ENCODE measurements at regions not wholly inside any gene's neighbourhood (a gene's known extent, or its start where the extent isn't known, plus 50 kb on each side); places are given as distances from the start of the nearest gene placed in this dataset.

DNA sequence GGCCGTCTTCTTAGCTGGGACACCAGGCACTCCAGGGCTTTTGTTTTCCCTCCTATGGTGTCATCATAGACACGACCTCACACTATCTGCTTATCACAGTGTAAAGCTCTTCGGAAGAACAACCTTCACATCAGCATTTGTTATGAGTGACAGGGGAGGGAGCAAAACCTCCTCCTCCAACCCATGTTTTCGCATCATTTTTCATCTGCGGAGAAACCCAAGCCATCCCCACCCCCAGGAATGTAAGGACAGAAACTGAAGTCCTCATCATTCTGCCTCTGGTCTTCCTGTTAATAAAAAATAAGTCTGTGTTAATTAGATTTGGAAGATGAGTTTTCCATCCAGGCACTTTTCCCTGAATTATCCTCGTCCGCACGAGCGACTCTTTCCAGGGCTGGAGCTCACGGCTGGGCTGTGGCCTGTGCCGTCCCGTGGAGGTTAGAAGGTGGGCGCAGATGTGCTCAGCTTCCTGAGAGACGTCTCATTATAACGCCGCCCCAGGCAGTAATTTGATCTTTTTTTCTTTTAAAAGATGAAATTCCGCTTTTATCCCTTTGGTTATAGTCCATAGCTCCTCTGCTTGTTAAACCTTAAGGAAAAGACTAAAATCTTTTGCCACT is 101.6 kb upstream of the TMEM18 start:
- DNase-seq = no peak

DNA sequence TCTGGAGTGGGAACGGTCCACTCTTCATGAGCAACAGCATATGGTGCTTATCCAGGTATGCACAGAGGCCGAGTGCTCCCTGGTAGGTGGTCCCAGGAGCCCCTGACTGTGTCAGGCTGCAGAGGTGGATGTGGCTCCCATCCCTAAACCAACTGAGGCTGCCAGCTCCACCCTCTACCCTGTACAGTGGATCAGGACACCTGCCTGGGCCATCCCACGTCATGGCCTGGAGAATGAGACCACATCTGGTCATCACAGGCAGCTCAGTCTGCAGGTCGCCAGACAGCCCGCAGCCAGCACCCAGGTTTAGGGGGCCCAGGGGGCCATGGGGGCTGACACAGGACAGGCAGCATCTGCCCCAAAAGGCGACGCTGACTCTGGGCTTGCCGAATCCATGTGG is 100.3 kb upstream of the TMEM18 start:
- no peak for DNase-seq

DNA sequence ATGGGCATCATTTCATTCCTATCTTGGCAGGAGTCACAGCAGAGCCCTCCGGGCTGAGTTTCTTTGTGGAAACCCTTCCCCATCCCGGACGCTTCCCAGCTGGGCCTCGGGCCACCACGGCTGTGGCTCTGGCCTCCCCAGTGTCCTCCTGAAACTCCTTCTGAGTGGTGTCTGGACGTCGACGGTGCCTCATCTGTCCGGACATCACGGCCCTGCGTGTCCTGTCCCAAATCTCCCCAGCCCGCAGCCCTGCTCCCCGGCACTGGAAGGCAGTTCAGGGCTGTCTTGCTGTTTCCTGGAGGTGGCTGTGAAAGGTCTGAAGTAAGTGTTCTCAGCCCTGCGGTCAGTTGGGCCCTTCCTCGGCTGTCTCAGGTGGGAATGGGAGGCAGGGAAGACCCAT is 99.8 kb upstream of the TMEM18 start:
- no peak for DNase-seq

DNA sequence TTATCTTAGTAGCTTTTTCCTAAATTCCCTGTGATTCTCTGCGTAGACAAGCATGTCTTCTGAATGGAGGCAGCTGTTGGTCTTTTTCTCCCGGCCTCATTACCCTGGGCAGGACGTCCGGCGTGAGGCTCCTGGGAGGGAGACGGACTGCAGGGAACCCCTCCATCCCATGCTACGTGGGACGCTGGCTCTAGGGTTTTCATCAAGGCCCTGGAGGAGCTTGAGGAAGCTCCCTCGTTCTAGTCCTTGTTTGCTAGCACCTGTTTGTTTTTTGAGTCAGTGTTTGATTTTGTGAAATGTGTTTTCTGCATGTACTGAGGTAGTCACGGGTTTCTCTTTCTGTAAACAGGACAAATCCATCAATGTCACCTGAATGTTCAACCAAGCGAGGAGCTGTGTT is 99.3 kb upstream of the TMEM18 start:
- no peak for DNase-seq

DNA sequence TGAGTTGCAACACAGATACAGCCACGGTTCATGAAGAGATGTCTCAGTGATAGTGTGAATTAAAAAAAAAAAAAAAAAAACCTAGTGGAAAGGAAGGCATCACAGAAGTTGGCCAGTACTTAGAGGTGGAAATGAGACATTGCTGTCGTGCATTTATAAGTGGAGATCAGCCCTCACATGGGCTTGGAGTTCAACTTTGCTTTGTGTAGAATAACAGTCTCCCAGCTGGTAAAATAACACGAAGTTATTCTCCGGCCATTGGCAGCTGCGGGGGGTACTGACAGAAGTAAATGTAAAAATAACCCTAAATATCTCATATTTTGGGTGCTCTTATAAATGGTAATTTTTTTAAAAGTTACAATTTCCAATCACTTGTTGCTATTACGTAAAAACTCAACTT is 98.8 kb upstream of the TMEM18 start:
- DNase-seq = no peak

DNA sequence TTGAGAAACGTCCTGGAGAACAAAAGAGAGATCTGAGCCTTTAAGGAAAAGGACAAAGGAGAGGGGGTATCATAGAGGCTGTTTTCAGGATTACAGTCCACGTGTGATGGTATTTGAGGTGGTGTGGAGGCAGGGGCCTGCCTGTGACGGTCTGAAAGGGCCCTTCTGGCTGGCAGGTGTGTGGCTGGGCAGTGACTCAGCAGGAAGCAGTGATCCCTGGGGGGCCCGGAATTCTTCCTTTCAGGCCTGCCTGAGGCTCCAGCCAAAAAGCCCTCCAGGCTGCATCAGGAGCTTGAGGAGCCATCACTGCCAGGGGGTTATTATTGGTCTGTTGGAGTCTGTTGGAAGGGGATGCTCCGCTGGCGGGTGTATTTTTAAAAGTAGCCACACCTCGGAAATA is 97.2 kb upstream of the TMEM18 start:
- no peak for DNase-seq

DNA sequence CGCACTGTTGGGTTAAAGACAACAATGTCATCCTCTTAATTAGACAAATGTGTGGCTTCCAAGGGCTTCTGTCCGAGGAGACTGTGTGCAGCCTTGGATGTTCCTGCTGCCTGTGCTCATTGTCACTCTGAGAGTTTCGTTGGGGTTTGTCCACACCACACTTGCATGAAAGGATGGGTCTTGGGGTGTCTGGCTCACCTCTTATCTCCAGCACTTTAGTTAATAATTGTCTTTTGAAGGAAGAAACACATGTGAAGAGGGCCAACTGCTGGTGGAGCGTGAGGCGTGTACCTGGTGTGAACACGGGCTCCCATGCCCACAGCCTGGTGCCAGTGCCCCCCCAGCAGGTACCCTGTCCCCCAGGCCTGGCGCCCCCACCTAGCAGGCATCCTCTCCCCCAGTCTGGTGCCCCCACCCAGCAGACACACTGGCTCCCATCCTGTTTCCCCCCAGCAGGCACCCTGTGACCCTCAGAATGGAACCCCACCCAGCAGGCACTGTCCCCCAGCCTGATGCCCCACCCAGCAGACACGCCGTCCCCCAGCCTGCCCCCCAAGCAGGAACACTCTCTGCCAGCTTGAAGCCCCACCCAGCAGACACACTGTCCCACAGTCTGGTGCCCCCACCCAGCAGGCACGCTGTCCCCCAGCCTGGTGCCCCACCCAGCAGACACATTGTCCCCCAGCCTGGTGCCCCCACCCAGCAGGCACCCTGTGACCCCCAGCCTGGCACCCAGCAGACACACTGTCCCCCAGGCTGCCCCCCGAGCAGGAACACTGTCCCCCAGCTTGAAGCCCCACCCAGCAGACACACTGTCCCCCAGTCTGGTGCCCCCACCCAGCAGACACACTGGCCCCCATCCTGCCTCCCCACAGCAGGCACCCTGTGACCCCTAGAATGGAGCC is 96.3 kb upstream of the TMEM18 start:
- no peak for DNase-seq

DNA sequence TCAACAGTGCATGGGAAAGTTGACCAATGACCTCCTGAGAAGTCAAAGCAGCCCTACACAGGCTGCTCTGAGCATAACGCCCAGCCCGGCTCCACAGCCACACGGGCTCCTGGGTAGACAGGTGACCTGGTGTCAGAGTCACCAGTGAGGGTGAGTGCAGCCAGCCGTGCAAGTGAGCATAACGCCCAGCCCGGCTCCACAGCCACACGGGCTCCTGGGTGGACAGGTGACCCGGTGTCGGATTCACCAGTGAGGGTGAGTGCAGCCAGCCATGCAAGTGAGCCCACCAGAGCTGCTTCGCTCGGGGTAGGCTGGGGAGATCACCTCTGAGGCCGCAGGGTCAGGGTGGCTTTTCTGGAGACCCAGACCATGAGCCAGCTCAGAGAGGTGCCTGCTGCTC is 94.3 kb upstream of the TMEM18 start:
- DNase-seq = no peak

DNA sequence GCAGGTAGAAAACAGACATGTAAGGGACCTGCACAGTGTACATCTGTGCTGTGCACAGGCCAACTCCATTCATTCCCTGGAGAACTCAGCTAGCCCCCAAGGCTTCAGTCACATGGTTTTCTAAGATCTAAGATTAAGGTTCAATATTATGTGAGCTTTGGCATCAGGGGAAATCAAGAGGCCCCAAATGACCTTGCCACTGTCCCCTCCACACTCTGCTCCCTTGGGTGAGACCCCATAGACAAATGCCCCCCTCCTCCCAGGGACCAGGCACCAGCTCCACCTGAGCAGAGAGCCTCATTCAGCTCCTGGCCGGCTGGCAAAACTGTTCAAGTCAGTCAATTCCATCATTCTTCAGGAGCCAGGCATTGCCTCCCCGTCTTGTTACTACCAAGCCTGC is 93.6 kb upstream of the TMEM18 start:
- no peak for DNase-seq

DNA sequence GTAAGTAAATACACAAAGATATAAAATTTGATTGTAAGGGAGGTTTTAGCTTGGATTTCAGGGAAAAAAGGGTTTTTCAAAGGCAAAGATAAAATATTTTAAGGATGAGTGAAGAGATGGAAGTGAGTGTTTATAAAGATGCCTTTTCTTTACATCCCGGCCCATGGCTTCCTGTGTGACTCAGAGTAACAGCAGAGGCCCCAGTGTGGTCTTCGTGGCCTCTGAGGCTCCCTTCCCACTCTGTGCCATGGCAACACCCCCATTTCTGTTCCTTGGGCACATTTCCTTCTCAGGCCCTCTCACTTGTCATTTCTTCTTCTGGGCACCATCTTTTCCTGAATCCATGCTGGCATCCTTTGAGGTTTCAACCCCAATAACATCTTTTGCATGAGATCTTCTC is 92.6 kb upstream of the TMEM18 start:
- DNase-seq = no peak

DNA sequence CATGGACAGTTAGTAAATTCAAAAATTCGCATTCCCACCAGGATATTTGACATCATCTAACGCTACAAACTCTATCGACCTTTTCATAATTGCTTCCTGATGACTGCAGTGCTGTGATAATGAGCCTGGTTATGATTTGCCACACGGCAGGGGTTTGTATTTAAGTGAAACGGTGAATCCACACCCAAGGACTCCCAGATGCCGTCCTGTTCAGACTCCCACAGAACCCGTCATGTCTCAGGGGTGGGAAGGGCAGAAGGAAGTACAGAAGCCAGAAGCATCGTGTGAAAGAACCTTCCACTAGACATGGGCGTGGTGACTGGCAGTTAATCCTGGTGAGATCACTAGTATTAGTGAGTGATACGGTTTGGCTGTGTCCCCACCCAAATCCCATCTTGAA is 91.2 kb upstream of the TMEM18 start:
- no peak for DNase-seq

DNA sequence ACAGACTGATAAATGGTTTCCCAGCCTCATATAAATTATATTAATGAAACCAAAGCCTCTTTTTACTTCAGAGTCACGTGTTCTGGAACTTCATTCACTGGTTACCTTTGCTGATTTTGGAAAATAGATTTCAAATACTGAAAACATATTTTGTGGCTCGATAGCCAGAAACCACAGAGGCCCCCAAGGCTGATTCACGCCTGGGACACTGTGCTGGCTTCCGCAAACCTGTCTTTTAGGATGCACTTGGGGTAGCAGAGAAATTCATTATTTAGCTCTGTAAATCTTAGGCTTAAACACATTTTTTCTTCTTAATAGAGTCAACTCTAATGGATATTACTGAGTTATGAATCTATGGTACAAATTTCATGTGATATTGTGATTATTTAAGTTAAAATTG is 90.7 kb upstream of the TMEM18 start:
- no peak for DNase-seq

DNA sequence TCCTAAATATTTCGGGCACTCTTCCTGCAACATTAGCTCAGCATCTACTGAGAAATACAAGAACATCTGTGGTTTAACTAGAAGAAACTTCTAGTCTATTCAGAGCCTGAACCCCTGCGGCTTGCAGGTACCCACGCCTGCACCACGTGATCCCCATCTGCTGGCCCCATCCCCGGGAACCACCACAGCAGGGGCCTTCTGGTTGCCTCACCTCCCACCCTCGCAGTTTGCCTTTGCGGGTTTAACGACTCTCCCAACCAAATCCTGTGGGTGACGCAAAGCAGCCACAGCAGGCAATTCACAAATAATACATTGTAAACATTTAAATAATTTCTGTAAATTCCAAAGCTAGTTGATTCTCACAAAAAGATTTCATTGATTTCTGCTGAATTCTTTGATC is 90.2 kb upstream of the TMEM18 start:
- peak; percentile 14 for DNase-seq

DNA sequence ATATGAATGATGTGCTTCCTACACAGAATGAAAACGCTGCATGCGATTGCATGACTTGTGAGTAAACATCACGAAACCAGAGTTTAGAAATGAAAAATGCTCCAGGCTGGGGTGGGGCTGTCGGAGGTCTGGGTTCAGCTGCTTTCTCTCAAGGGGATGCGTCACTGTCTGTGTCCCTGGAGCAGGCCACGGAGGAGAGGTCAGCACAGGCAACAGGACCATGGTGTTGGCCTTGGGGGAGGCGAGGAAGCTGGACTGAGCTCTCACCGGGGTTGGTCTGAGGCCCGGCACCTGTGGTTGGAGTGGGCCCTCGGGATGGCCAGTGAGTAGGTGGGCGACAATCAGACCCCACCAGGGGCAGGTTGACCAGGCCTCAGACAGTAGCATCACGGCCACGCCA is 89.0 kb upstream of the TMEM18 start:
- DNase-seq = no peak

DNA sequence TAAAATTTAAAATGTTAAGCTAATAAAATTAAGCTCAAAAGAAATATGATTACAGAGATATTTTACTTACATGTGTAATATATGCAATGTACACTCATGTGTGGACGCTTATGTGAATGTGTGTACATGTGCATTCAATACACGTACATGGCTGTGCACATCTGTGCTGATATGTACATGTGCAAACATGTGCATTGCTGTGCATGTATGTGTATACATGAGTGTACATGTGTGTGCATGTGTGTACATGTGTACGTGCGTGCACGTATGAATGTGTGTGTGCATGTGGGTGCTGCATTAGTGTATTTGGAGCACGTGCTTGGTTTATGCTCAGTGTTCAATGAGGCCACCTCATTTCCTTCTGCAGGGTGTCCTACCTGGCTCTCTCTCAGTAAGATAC is 88.2 kb upstream of the TMEM18 start:
- no peak for DNase-seq

DNA sequence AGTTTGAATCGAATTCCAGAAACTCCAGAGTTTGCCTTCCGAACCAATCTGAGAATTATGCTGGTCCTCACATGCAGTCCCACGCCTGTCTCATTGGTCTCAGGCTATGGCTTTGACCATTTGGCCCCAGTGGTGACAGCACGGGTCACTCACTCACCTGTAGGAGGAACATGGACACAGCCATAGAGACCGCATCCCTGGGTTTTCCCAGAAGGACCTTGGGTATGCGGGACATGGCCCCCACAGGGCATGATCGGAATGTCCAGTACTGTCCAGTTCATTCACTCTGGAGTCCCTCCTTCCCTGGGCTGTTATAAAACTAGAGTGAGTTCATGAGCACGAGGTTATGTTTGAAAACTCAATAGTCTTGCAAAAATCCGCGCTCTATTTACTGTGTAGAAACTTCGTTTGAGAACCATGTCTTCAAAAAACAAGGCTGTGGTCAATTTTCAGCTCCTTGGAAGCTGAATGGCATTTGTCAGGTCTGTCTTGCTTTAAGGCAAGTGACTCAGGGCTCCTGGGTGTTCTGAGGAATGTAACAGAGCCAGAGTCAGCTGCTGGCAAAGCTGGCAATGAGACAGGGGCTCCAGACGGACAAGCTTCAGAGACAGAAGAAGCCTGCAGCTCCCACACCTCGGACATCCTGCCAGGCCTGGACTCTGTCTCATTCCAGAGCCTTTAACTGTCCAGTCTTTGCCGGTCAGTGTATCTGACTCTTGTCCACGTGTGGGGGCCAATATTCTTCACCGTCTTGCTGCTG is 86.7 kb upstream of the TMEM18 start:
- DNase-seq = no peak

DNA sequence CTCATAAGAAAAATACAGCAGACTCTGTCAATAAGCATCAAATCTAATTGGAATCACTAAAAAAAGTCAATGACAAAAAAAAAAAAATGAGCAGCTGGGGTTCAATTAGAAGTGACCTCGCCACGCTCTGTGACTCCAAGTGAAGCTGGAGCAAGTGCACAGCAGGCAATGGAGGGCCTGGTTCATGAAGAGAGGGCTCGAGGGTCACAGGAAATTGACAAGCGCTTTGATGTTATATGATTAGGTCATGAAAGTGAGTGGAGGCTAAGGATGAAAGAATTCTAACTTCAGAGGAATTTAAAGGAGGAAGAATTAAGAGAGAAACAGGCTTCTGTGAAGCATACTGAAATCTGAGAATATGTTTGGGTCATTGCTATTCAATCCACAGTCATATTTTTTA is 85.4 kb upstream of the TMEM18 start:
- DNase-seq = no peak

DNA sequence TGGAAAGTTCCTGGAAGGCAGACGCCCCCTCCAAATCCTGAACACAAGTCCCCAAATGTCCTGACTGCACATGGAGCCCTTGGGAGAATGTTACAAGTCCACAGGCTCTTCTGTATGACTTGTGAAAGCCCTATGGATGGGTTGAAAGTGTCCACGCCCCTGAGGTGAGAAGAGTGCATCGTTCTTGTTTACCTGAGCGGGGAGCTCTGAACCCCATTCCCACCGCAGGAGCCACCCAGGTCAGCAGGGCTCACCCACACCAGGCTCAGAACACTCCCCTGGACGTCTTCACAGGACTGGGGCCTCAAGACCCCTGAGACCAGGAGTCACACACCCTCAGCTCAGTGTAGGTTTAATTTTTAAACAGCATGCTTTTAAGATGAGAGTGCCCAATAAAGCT is 84.2 kb upstream of the TMEM18 start:
- no peak for DNase-seq

DNA sequence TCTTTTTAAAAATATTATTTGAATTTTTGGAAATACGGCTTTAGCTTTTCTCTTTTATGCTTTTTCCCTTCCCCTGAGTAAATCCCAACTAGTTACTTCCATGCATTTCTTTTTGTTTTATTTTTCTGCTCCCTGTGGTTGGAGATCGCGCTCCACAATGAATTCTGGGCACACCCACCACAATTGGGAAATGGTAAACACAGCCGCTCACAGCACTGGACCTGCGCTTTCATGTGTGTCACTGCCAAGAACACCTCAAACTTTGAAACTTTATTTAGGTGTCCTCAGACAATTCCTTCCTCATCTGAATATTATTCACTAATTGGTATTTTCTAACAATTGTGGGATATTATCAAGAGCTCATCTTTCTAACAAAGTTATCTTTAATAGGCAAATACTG is 82.8 kb upstream of the TMEM18 start:
- DNase-seq = no peak

DNA sequence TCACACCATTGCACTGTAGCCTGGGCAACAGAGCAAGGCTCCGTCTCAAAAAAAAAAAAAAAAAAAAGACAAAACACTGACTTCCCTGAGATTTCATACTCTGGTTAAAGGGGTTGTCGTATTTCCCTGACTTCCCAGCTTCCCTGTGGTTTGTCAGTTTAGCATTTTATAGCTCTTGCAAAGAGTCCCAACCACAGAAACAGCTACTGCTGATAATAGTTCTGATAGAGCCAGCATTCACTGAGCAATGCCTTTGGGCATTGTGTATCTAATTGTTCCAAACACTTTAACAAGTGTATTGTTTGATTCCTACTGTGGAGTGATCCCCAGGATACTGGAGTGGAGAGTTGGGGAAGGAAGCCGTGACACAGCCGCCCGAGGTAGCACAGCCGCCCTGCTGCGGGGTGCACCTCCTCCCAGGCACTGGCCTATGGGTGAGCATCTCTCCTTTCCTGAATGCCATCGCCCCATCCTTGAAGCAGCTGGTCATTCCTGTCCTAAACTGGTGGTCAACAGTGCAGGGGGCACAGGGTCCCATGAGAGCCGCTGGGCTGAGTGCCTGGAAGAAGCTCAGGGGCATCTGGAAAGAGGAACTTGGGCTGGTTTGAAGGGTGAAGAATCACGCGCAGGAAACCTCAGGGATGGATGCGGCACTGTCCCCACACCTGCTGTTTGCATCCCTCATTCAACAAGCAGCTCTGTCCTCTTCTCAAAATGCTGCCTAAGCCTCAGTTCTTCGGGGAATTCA is 81.0 kb upstream of the TMEM18 start:
- DNase-seq = no peak

DNA sequence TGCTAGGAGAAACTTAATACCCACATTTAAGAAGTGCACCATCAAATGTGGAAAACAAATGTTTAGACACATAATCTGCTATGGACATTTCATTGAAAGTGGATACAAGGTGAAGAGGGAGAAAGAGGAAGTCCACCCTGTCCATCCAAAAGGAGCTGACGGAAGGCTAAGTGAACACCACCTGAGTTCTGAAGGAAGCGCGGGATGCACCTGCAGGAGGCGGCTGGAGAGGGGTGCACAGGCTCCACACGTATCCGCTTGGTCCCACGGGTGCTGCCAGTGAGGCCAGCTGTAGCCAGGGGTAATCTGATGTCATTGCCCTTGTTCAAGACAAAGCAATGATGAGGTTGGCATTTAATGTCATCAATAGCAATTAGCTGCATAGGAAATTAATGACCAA is 75.9 kb upstream of the TMEM18 start:
- no peak for DNase-seq

DNA sequence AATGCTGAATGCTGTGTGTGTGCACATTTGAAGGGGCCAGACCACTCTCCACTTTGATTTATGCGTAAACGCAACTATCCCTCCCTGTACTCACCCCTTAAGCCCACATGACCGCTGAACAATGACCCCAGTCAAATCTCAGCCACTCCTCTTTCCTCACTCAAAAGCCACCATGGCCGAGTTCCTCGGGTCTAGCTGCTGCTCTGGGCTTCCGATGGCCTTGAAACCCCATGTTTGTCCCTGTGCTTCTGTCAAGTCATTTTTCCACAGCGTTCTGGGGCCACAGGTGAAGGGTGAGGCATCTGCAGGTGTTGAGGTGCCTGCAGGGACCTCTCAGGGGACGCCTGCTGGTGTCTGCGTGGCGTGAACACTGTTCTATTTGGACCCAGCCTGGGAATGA is 74.3 kb upstream of the TMEM18 start:
- no peak for DNase-seq

DNA sequence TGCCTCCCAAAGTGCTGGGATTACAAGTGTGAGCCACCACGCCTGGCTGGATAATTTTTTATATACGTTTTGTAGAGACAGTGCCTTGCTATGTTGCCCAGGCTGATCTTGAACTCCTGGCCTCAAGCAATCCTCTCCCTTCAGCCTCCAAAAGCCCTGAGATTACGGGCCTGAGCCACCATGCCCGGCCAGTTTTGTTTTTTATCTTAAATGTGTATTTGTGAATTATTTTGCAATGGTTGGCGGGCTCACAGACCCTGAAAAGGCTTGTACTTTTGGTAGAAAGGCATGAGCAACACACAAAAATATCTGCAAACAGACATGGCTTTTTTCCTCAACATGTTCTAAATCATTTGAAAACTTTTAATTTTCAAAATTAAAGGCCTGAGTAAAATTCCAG is 73.4 kb upstream of the TMEM18 start:
- no peak for DNase-seq
